GM23248 (cell line): ENCODE measurements at regions not wholly inside any gene's neighbourhood (a gene's known extent, or its start where the extent isn't known, plus 50 kb on each side); places are given as distances from the start of the nearest gene placed in this dataset.

Source experiments
- DNase-seq: peaks from one replicate; pipeline ENCODE4 v3.0.0-alpha.2; 2015
- H2AFZ ChIP-seq: fragments of 200-600 bp; sonication (generic); 2 replicates; pipeline ENCODE4 v1.6.1; 2016; ENCODE audit warnings: antibody characterized with exemption
- H3F3A ChIP-seq: fragments of 200-600 bp; sonication (generic); 2 replicates; pipeline ENCODE4 v1.6.1; 2016; ENCODE audit warnings: mild to moderate bottlenecking, antibody characterized with exemption, mixed run types; ENCODE audit not compliant: insufficient read depth
- H3K27ac ChIP-seq: fragments of 200-600 bp; sonication (generic); 2 replicates; pipeline ENCODE4 v1.5.1; 2016; ENCODE audit warnings: mild to moderate bottlenecking
- H3K27me3 ChIP-seq: fragments of 200-600 bp; sonication (generic); replicated peaks from 2 replicates; pipeline ENCODE4 v1.6.1; 2016; ENCODE audit warnings: mild to moderate bottlenecking; ENCODE audit not compliant: insufficient read depth
- H3K36me3 ChIP-seq: fragments of 200-600 bp; sonication (generic); 2 replicates; pipeline ENCODE4 v1.6.1; 2016; ENCODE audit warnings: low read depth, mild to moderate bottlenecking
- H3K4me1 ChIP-seq: fragments of 200-600 bp; sonication (generic); 2 replicates; pipeline ENCODE4 v1.6.1; 2016; ENCODE audit warnings: mild to moderate bottlenecking; ENCODE audit not compliant: insufficient read depth
- H3K4me2 ChIP-seq: fragments of 200-600 bp; sonication (generic); one replicate; pipeline ENCODE4 v1.6.1; 2016; ENCODE audit warnings: mild to moderate bottlenecking; ENCODE audit not compliant: unreplicated experiment
- H3K4me3 ChIP-seq: fragments of 200-600 bp; sonication (generic); 2 replicates; pipeline ENCODE4 v1.5.1; 2016; ENCODE audit warnings: mild to moderate bottlenecking
- H3K79me2 ChIP-seq: fragments of 200-600 bp; sonication (generic); 2 replicates; pipeline ENCODE4 v1.6.1; 2016; ENCODE audit warnings: mild to moderate bottlenecking; ENCODE audit not compliant: insufficient read depth
- H3K9ac ChIP-seq: fragments of 200-600 bp; sonication (generic); 2 replicates; pipeline ENCODE4 v1.6.1; 2016; ENCODE audit warnings: mild to moderate bottlenecking
- H3K9me2 ChIP-seq: fragments of 200-600 bp; sonication (generic); 2 replicates; pipeline ENCODE4 v1.6.1; 2016; ENCODE audit warnings: mixed run types, mild to moderate bottlenecking, moderate library complexity; ENCODE audit not compliant: insufficient read depth
- H3K9me3 ChIP-seq: fragments of 200-600 bp; sonication (generic); one replicate; pipeline ENCODE4 v1.6.1; 2017; ENCODE audit warnings: low read depth
- H4K20me1 ChIP-seq: fragments of 200-600 bp; sonication (generic); 2 replicates; pipeline ENCODE4 v1.6.0; 2016; ENCODE audit not compliant: insufficient read depth
- EZH2 ChIP-seq: fragments of 200-600 bp; sonication (generic); IDR thresholded peaks from 2 replicates; pipeline ENCODE4 v1.6.1; 2018; ENCODE audit warnings: antibody characterized with exemption, mild to moderate bottlenecking; ENCODE audit not compliant: insufficient read depth, poor library complexity, severe bottlenecking
- EZH2phosphoT487 ChIP-seq: fragments of 200-600 bp; sonication (generic); IDR thresholded peaks from 2 replicates; pipeline ENCODE4 v1.6.1; 2018; ENCODE audit warnings: antibody characterized with exemption, moderate library complexity, mild to moderate bottlenecking, low read depth; ENCODE audit not compliant: insufficient read depth
- WGBS, 2 experiments: methylation state at CpG; one replicate each; pipeline ENCODE4 v1.1.6; 2015 to 2017; ENCODE audit warnings: low lambda C conversion rate in 2 of 2, low coverage in 1 of 2; ENCODE audit errors: missing lambda C conversion rate in 2 of 2; 5-methylcytosine and 5-hydroxymethylcytosine counted together
- in situ Hi-C: fragments of 300-500 bp; cut with MboI; formaldehyde crosslinking; loops from 2 replicates; pipeline ENCODE4 v1.15.0; 2020

GRCh38 chr3:116524453-116525210 lies 79.3 kb upstream of the LSAMP start:
- Histone ChIP-seq H3K27ac (peak overlapping the region; percentile 37), H3K9ac (no peak overlapping the region), H3K79me2 (no peaks in the 10 kb centered on the region), H3K9me3 (no peaks in the 10 kb centered on the region), H3K4me1 (peaks cover 9% of the 10 kb centered on the region), H3K36me3 (no peaks in the 10 kb centered on the region), H3K4me2 (no peak overlapping the region), H3K4me3 (no peak overlapping the region), H3K9me2 (no peaks in the 10 kb centered on the region), H3K27me3 (no peaks in the 10 kb centered on the region), H3F3A (peaks cover 9% of the 10 kb centered on the region), H2AFZ (no peak overlapping the region), H4K20me1 (no peaks in the 10 kb centered on the region)
- DNase-seq: peak; percentile 54
- TF ChIP-seq EZH2: no peak
- no peak for TF ChIP-seq EZH2phosphoT487
- in situ Hi-C loops: no loop called here
- 35 to 38% methylated on average over 4 of the region's 4 CpGs for whole genome bisulfite sequencing, 2 experiments

- Histone ChIP-seq H3K36me3 (no peaks in the 10 kb centered on the region), H3K4me2 (no peak overlapping the region), H2AFZ (no peak overlapping the region), H3K79me2 (no peaks in the 10 kb centered on the region), H3K9me3 (no peaks in the 10 kb centered on the region), H3K27me3 (no peaks in the 10 kb centered on the region), H4K20me1 (no peaks in the 10 kb centered on the region), H3K9ac (no peak overlapping the region), H3K27ac (no peak overlapping the region), H3K4me3 (no peak overlapping the region), H3K4me1 (no peaks in the 10 kb centered on the region), H3K9me2 (no peaks in the 10 kb centered on the region), H3F3A (no peaks in the 10 kb centered on the region)
- WGBS, 2 experiments: 0% methylated on average over 1 of the region's 1 CpG
- in situ Hi-C loops: no loop called here
- TF ChIP-seq EZH2phosphoT487 (no peak), EZH2 (no peak)
- DNase-seq: no peak
Measured at GRCh38 chr3:116552246-116552645, 107.0 kb upstream of the LSAMP start.

GRCh38 chr3:116553355-116553754 lies 108.1 kb upstream of the LSAMP start:
- 42 to 54% methylated on average over 2 of the region's 2 CpGs for WGBS, 2 experiments

GRCh38 chr3:116561529-116561928 lies 116.2 kb upstream of the LSAMP start:
- H3K4me1 ChIP-seq: no peaks in the 10 kb centered on the region
- WGBS, 2 experiments: 32% methylated on average over 3 of the region's 3 CpGs
- no peak overlapping the region for H3K4me2 ChIP-seq
- TF ChIP-seq EZH2phosphoT487 (no peak), EZH2 (no peak)
- no peaks in the 10 kb centered on the region for H3K27me3 ChIP-seq
- H3K9ac ChIP-seq: no peak overlapping the region
- no peaks in the 10 kb centered on the region for H3K9me2 ChIP-seq
- no peak overlapping the region for H2AFZ ChIP-seq
- no peaks in the 10 kb centered on the region for H3K9me3 ChIP-seq
- H3K36me3 ChIP-seq: no peaks in the 10 kb centered on the region
- no peaks in the 10 kb centered on the region for H4K20me1 ChIP-seq
- H3K79me2 ChIP-seq: no peaks in the 10 kb centered on the region
- no peak overlapping the region for H3K27ac ChIP-seq
- in situ Hi-C loops: no loop called here
- no peak overlapping the region for H3K4me3 ChIP-seq
- no peaks in the 10 kb centered on the region for H3F3A ChIP-seq
- no peak for DNase-seq

More at GRCh38 chr3:116553355-116553754, 108.1 kb upstream of the LSAMP start:
- no peaks in the 10 kb centered on the region for H3K4me1 ChIP-seq
- no peak for DNase-seq
- no peaks in the 10 kb centered on the region for H3F3A ChIP-seq
- H3K36me3 ChIP-seq: no peaks in the 10 kb centered on the region
- in situ Hi-C loops: no loop called here
- H3K4me3 ChIP-seq: no peak overlapping the region
- TF ChIP-seq EZH2phosphoT487 (no peak), EZH2 (no peak)
- no peaks in the 10 kb centered on the region for H3K9me2 ChIP-seq
- no peaks in the 10 kb centered on the region for H4K20me1 ChIP-seq
- H3K79me2 ChIP-seq: no peaks in the 10 kb centered on the region
- H3K27ac ChIP-seq: no peak overlapping the region
- H2AFZ ChIP-seq: no peak overlapping the region
- H3K9me3 ChIP-seq: no peaks in the 10 kb centered on the region
- H3K27me3 ChIP-seq: no peaks in the 10 kb centered on the region
- H3K9ac ChIP-seq: no peak overlapping the region
- H3K4me2 ChIP-seq: no peak overlapping the region
